SK-N-SH (cell line): ENCODE measurements at regions not wholly inside any gene's neighbourhood (a gene's known extent, or its start where the extent isn't known, plus 50 kb on each side); places are given as distances from the start of the nearest gene placed in this dataset.

Experiments
- CTCF ChIA-PET: fragments of 300-600, 350-600 bp; formaldehyde crosslinking; extraction: SDS; loops from one replicate; lab custom pipeline; 2021; lab: Yijun Ruan, JAX
- POLR2A ChIA-PET: fragments of 350-600 bp; sonication (Branson Sonifier 250); formaldehyde crosslinking; extraction: SDS; loops from one replicate; lab custom pipeline; 2020; ENCODE audit warnings: antibody characterized with exemption, inconsistent platforms; lab: Yijun Ruan, JAX
- DNase-seq: peaks from one replicate; pipeline ENCODE4 v3.0.0; 2012
- H2AFZ ChIP-seq: fragments of 200-600 bp; sonication (generic); 2 replicates; pipeline ENCODE4 v1.8.1; 2016; ENCODE audit warnings: antibody characterized with exemption, mild to moderate bottlenecking, low read depth
- H3F3A ChIP-seq: fragments of 200-600 bp; sonication (generic); replicated peaks from 2 replicates; pipeline ENCODE3; 2016; ENCODE audit warnings: antibody characterized with exemption, mild to moderate bottlenecking; ENCODE audit not compliant: insufficient read depth
- H3K27ac ChIP-seq, 2 experiments: fragments of 200-500 bp in 1 of 2; fragments of 200-600 bp in 1 of 2; sonication (Bioruptor generic) in 1 of 2; sonication (generic), shearing (Covaris generic) in 1 of 2; 2 replicates each; pipeline versions ENCODE4 v1.5.1 to v1.6.1; 2014 to 2016; ENCODE audit warnings: low read depth in 2 of 2, inconsistent platforms in 1 of 2, low read length in 1 of 2, mild to moderate bottlenecking in 1 of 2, mixed read lengths in 1 of 2
- H3K27me3 ChIP-seq: fragments of 200-600 bp; sonication (generic), shearing (Covaris generic); 2 replicates; pipeline ENCODE4 v1.6.1; 2016; ENCODE audit warnings: mixed run types; ENCODE audit not compliant: insufficient read depth
- H3K36me3 ChIP-seq, 2 experiments: fragments of 200-500 bp in 1 of 2; fragments of 200-600 bp in 1 of 2; sonication (Bioruptor generic) in 1 of 2; sonication (generic) in 1 of 2; replicated peaks in 1 of 2; 2 replicates each; pipeline versions ENCODE3 to v1.5.1; 2014 to 2016; ENCODE audit warnings: low read length in 1 of 2, mild to moderate bottlenecking in 1 of 2; ENCODE audit not compliant: insufficient read depth in 2 of 2, control insufficient read depth in 1 of 2
- H3K4me1 ChIP-seq, 2 experiments: fragments of 200-500 bp in 1 of 2; fragments of 200-600 bp in 1 of 2; sonication (Bioruptor generic) in 1 of 2; sonication (generic), shearing (Covaris generic) in 1 of 2; 2 replicates each; pipeline versions ENCODE4 v1.5.1 to v1.6.1; 2014 to 2016; ENCODE audit warnings: low read depth in 1 of 2, low read length in 1 of 2, mixed run types in 1 of 2; ENCODE audit not compliant: insufficient read depth in 2 of 2, control insufficient read depth in 1 of 2
- H3K4me2 ChIP-seq: fragments of 200-600 bp; sonication (generic), shearing (Covaris generic); 2 replicates; pipeline ENCODE4 v1.6.1; 2017; ENCODE audit warnings: mixed run types
- H3K4me3 ChIP-seq, 2 experiments: fragments of 200-500 bp in 1 of 2; fragments of 200-600 bp in 1 of 2; sonication (Bioruptor generic) in 1 of 2; sonication (generic), shearing (Covaris generic) in 1 of 2; 2 replicates each; pipeline versions ENCODE4 v1.5.1 to v1.8.1; 2014 to 2016; ENCODE audit warnings: low read depth in 2 of 2, inconsistent platforms in 1 of 2, low read length in 1 of 2, mild to moderate bottlenecking in 1 of 2, mixed read lengths in 1 of 2, moderate library complexity in 1 of 2
- H3K79me2 ChIP-seq: fragments of 200-600 bp; sonication (generic); 2 replicates; pipeline ENCODE4 v1.8.1; 2017; ENCODE audit warnings: mild to moderate bottlenecking; ENCODE audit not compliant: insufficient read depth
- H3K9ac ChIP-seq: fragments of 200-600 bp; sonication (generic); 2 replicates; pipeline ENCODE4 v1.6.1; 2017; ENCODE audit warnings: mixed run types
- H3K9me2 ChIP-seq: fragments of 200-600 bp; sonication (generic); 2 replicates; pipeline ENCODE4 v1.6.1; 2017; ENCODE audit warnings: mixed run types
- H3K9me3 ChIP-seq: fragments of 200-600 bp; sonication (generic); 2 replicates; pipeline ENCODE4 v1.6.1; 2017; ENCODE audit warnings: mixed run types, mild to moderate bottlenecking, moderate library complexity
- H4K20me1 ChIP-seq: fragments of 200-600 bp; sonication (generic); 2 replicates; pipeline ENCODE4 v1.6.1; 2017; ENCODE audit warnings: mild to moderate bottlenecking, mixed run types; ENCODE audit not compliant: insufficient read depth
- EP300 ChIP-seq, 2 experiments: IDR thresholded peaks; 2 replicates each; pipeline versions ENCODE4 v1.4.0 to v1.6.1; 2012; ENCODE audit warnings: borderline replicate concordance in 1 of 2, low read depth in 1 of 2, low read length in 1 of 2
- FOXJ3 ChIP-seq: sonication (generic); formaldehyde crosslinking; IDR thresholded peaks from 2 replicates; pipeline ENCODE4 v1.5.1; 2020; ENCODE audit warnings: mild to moderate bottlenecking, missing genetic modification reagents
- FOXM1 ChIP-seq: IDR thresholded peaks from 2 replicates; pipeline ENCODE4 v1.4.0; 2012; ENCODE audit warnings: low read depth, mild to moderate bottlenecking
- RAD21 ChIP-seq: IDR thresholded peaks from 2 replicates; pipeline ENCODE4 v1.6.1; 2012; ENCODE audit warnings: mild to moderate bottlenecking, low read length
- RFX5 ChIP-seq: IDR thresholded peaks from 2 replicates; pipeline ENCODE4 v1.6.1; 2012; ENCODE audit warnings: mild to moderate bottlenecking, improper control_type of control experiment, low read length
- RXRA ChIP-seq: IDR thresholded peaks from 2 replicates; pipeline ENCODE4 v1.4.0; 2012; ENCODE audit warnings: low read depth, mild to moderate bottlenecking, borderline replicate concordance
- WGBS: methylation state at CpG from one replicate; pipeline ENCODE4 v1.1.6; 2017; ENCODE audit warnings: low lambda C conversion rate; 5-methylcytosine and 5-hydroxymethylcytosine counted together
- TF ChIP-seq, protein P1 (sequence below): IDR thresholded peaks from 2 replicates; pipeline ENCODE4 v1.4.0; 2012; ENCODE audit warnings: low read depth
- TF ChIP-seq, protein P2 (sequence below): fragments of 150-350 bp; IDR thresholded peaks from 2 replicates; pipeline ENCODE4 v1.6.1; 2016; ENCODE audit warnings: mild to moderate bottlenecking, low read depth, low read length

DNA sequence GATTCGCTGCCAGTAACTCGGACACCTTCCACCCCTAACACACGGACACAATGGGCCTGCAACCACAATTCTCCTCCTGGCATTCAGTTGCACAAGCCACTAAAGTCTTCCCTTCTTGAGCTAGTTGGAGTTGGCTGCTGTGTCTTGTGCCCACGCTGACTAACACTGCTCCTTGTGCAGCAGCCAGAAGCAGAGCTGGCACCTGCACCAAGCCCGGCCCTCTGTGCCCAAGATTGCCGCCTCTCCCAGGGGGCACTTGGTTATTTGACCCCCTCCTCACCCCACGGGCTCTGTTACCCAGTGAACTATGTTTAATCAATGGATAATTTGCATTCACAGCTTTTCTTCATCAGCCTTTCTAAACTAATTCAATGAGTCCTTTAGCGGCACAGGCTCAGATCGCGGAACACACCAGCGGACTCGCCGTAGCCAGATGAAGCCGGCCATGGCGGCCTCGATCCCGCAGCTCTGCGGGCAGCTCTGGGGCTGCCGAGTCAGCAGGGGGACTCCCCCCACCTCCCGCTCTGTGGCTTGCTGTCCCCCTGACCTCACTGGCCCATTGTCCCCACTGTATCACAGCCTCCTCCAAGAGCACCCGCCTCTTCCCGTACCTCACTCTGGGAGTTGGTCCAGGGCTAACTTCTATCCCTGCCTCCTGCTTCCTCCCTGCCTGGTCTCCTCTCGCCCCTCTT lies 94.8 kb upstream of the AFDN start:
- Histone ChIP-seq H3K9ac (no peak overlapping the region), H3K4me2 (no peak overlapping the region), H3K4me3 (no peak overlapping the region), H2AFZ (no peak overlapping the region), H3K9me2 (no peaks in the 10 kb centered on the region), H3F3A (no peaks in the 10 kb centered on the region), H3K27me3 (no peaks in the 10 kb centered on the region), H3K27ac (no peak overlapping the region), H3K4me1 (peaks cover 0 to 5% of the 10 kb centered on the region in 2 experiments; a peak in 1 of 4 replicates), H3K9me3 (0 out of 2 replicates have a peak, but pooled peaks cover 3% of the 10 kb centered on the region), H3K36me3 (no peaks in the 10 kb centered on the region), H4K20me1 (no peaks in the 10 kb centered on the region), H3K79me2 (no peaks in the 10 kb centered on the region)
- ChIA-PET POLR2A (no interaction called here), CTCF (no interaction called here)
- WGBS, result 72% methylated on average over 23 of the region's 23 CpGs
- no peak for DNase-seq
- no peak for TF ChIP-seq FOXM1

DNA sequence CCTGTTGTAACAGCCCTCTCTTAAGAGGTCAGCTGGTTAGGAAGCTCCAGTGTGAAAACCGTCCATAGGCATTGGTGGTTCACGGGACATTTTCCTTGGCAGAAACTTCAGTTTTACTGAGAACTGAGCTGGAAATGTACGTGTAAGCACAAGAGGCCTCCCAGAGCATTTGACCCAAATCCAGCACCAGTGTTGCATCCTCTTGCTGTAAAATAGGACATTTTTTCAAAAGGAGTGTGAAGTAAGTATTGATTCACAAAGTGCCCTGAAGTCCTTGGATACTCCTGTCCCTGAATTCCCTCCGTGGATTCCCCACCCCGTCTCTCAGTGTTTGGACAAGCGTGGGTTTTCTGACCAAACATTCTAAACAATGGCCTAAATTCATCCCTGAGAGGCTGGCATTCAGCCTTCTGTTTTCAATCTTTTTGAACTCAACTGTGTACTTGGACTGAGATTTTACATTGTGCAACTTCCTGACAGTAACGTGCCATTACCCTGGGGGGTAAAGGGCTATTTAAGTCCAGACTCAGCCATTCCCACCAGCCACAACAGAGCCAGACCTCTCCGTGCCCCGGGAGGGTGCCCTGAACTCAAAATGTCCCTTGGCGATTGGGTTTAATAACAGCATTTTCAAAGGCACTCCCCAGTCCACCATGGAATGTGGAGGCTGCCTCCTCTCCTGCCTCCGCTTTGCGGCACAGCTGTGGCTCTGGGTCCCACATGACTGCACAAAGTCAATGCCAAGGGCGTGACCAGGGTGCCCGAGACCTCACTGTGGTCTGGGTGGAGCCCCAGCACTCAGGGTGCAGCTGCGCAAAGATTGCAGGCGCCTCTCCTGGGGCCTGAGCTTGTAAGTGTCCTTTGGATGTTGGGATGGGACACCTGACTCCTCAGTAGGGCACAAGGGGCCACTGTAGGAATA lies 92.7 kb upstream of the AFDN start:
- Histone ChIP-seq H3K79me2 (no peaks in the 10 kb centered on the region), H3K9me3 (0 out of 2 replicates have a peak, but pooled peaks cover 3% of the 10 kb centered on the region), H3K36me3 (no peaks in the 10 kb centered on the region), H3K27me3 (no peaks in the 10 kb centered on the region), H3K4me1 (peaks cover 0 to 5% of the 10 kb centered on the region in 2 experiments; a peak in 1 of 4 replicates), H3K9ac (no peak overlapping the region), H3K27ac (no peak overlapping the region), H3F3A (no peaks in the 10 kb centered on the region), H2AFZ (no peak overlapping the region), H3K9me2 (no peaks in the 10 kb centered on the region), H3K4me3 (no peak overlapping the region), H3K4me2 (no peak overlapping the region), H4K20me1 (no peaks in the 10 kb centered on the region)
- 31% methylated on average over 14 of the region's 16 CpGs for WGBS
- DNase-seq, result no peak
- CTCF ChIA-PET, result no interaction called here
- POLR2A ChIA-PET, result no interaction called here
- TF ChIP-seq FOXJ3 (CRISPR knock-in tag) (no peak), EP300 (IDR thresholded peaks at IDR 0.05; ENCODE audit: borderline replicate concordance in 1 of 2, low read depth in 1 of 2, low read length in 1 of 2) (no peak), RAD21 (no peak), RXRA (no peak), RFX5 (no peak)
- TF ChIP-seq, protein P1, sequence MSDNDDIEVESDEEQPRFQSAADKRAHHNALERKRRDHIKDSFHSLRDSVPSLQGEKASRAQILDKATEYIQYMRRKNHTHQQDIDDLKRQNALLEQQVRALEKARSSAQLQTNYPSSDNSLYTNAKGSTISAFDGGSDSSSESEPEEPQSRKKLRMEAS, result no peak
- TF ChIP-seq, protein P2, sequence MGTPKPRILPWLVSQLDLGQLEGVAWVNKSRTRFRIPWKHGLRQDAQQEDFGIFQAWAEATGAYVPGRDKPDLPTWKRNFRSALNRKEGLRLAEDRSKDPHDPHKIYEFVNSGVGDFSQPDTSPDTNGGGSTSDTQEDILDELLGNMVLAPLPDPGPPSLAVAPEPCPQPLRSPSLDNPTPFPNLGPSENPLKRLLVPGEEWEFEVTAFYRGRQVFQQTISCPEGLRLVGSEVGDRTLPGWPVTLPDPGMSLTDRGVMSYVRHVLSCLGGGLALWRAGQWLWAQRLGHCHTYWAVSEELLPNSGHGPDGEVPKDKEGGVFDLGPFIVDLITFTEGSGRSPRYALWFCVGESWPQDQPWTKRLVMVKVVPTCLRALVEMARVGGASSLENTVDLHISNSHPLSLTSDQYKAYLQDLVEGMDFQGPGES, result no peak
